Liver (tissue), 8 donors: ENCODE measurements at regions not wholly inside any gene's neighbourhood (a gene's known extent, or its start where the extent isn't known, plus 50 kb on each side); places are given as distances from the start of the nearest gene placed in this dataset.

Experiments
- DNase-seq: peaks from one replicate; pipeline ENCODE4 v3.0.0-alpha.2; 2017; ENCODE audit warnings: low spot score
- H3K27ac ChIP-seq, 2 donors: one replicate each; pipeline ENCODE4 v1.7.0; 2013; ENCODE audit warnings: inconsistent platforms in 2 of 2, low read length in 2 of 2, control low read depth in 1 of 2, low read depth in 1 of 2, mild to moderate bottlenecking in 1 of 2
- H3K27me3 ChIP-seq, 4 donors: one replicate each; pipeline versions ENCODE4 v1.6.1 to v1.7.0; 2013; ENCODE audit warnings: low read length in 3 of 4, inconsistent platforms in 1 of 4, mild to moderate bottlenecking in 1 of 4, moderate library complexity in 1 of 4; ENCODE audit not compliant: control insufficient read depth in 4 of 4, insufficient read depth in 4 of 4
- H3K36me3 ChIP-seq, 4 donors: one replicate each; pipeline versions ENCODE4 v1.6.1 to v1.7.0; 2013; ENCODE audit warnings: low read length in 3 of 4, mild to moderate bottlenecking in 3 of 4, low read depth in 1 of 4, moderate library complexity in 1 of 4; ENCODE audit not compliant: control insufficient read depth in 4 of 4, insufficient read depth in 3 of 4
- H3K4me1 ChIP-seq, 4 donors: one replicate each; pipeline versions ENCODE4 v1.6.1 to v1.7.0; 2013; ENCODE audit warnings: low read length in 3 of 4, mild to moderate bottlenecking in 3 of 4, moderate library complexity in 1 of 4; ENCODE audit not compliant: control insufficient read depth in 4 of 4, insufficient read depth in 4 of 4
- H3K4me3 ChIP-seq, 3 donors: one replicate each; pipeline versions ENCODE4 v1.6.1 to v1.7.0; 2013; ENCODE audit warnings: low read length in 3 of 3, control low read depth in 1 of 3, low read depth in 1 of 3, mild to moderate bottlenecking in 1 of 3
- H3K9ac ChIP-seq, 2 donors: one replicate each; pipeline ENCODE4 v1.7.0; 2013; ENCODE audit warnings: low read length in 2 of 2, mild to moderate bottlenecking in 2 of 2, moderate library complexity in 2 of 2, control low read depth in 1 of 2, low read depth in 1 of 2
- H3K9me3 ChIP-seq, 4 donors: one replicate each; pipeline versions ENCODE4 v1.6.1 to v1.7.0; 2013; ENCODE audit warnings: low read length in 3 of 4; ENCODE audit not compliant: control insufficient read depth in 4 of 4
- FOXA1 ChIP-seq: IDR thresholded peaks from 2 replicates; pipeline ENCODE4 v1.6.1; 2016; ENCODE audit warnings: antibody characterized with exemption
- FOXA2 ChIP-seq: IDR thresholded peaks from 2 replicates; pipeline ENCODE4 v1.6.1; 2016; ENCODE audit warnings: antibody characterized with exemption
- GABPA ChIP-seq, 2 donors: IDR thresholded peaks in 1 of 2; conservative IDR thresholded peaks in 1 of 2; 2 replicates each; pipeline ENCODE4 v1.6.1; 2016; ENCODE audit warnings: antibody characterized with exemption in 2 of 2, mild to moderate bottlenecking in 1 of 2, moderate library complexity in 1 of 2
- HNF4A ChIP-seq, 2 donors: conservative IDR thresholded peaks; 2 replicates each; pipeline ENCODE4 v1.6.1; 2016; ENCODE audit warnings: antibody characterized with exemption in 2 of 2, mild to moderate bottlenecking in 2 of 2
- HNF4G ChIP-seq: IDR thresholded peaks from 2 replicates; pipeline ENCODE4 v1.6.1; 2016; ENCODE audit warnings: antibody characterized with exemption
- JUND ChIP-seq, 2 donors: IDR thresholded peaks; 2 replicates each; pipeline ENCODE4 v1.6.1; 2016; ENCODE audit warnings: antibody characterized with exemption in 2 of 2
- MAX ChIP-seq: IDR thresholded peaks from 2 replicates; pipeline ENCODE4 v1.6.1; 2016; ENCODE audit warnings: antibody characterized with exemption
- NR2F2 ChIP-seq: IDR thresholded peaks from 2 replicates; pipeline ENCODE4 v1.6.1; 2016; ENCODE audit warnings: antibody characterized with exemption
- RAD21 ChIP-seq, 2 donors: IDR thresholded peaks; 2 replicates each; pipeline ENCODE4 v1.6.1; 2016; ENCODE audit warnings: antibody characterized with exemption in 2 of 2, mild to moderate bottlenecking in 2 of 2
- RXRA ChIP-seq, 2 donors: IDR thresholded peaks; 2 replicates each; pipeline ENCODE4 v1.6.1; 2017 to 2018; ENCODE audit warnings: antibody characterized with exemption in 2 of 2, mild to moderate bottlenecking in 1 of 2
- SP1 ChIP-seq: IDR thresholded peaks from 2 replicates; pipeline ENCODE4 v1.6.1; 2018; ENCODE audit warnings: antibody characterized with exemption, mild to moderate bottlenecking
- TAF1 ChIP-seq: conservative IDR thresholded peaks from 2 replicates; pipeline ENCODE4 v1.6.1; 2016; ENCODE audit warnings: antibody characterized with exemption, mild to moderate bottlenecking
- YY1 ChIP-seq: IDR thresholded peaks from 2 replicates; pipeline ENCODE4 v1.6.1; 2016; ENCODE audit warnings: antibody characterized with exemption, mild to moderate bottlenecking
- WGBS: extraction: QIAGEN DNeasy Blood & Tissue Kit; methylation state at CpG from one replicate; pipeline ENCODE4 v1.1.7; 2013; 5-methylcytosine and 5-hydroxymethylcytosine counted together
- TF ChIP-seq, protein P1 (sequence below): fragments of 150-350 bp; IDR thresholded peaks from 2 replicates; pipeline ENCODE4 v1.5.1; 2017; ENCODE audit warnings: improper control_type of control experiment, low read depth, low read length; ENCODE audit not compliant: missing input control
- TF ChIP-seq, protein P2 (sequence below): IDR thresholded peaks from 2 replicates; pipeline ENCODE4 v1.6.1; 2016; ENCODE audit warnings: antibody characterized with exemption
- TF ChIP-seq, protein P3 (sequence below): IDR thresholded peaks from 2 replicates; pipeline ENCODE4 v1.6.1; 2016; ENCODE audit warnings: antibody characterized with exemption, mild to moderate bottlenecking
- donor health status: healthy.
- donor health status: healthy.
- donor health status: healthy.
- donor health status: healthy.
- donor health status: healthy.

DNA sequence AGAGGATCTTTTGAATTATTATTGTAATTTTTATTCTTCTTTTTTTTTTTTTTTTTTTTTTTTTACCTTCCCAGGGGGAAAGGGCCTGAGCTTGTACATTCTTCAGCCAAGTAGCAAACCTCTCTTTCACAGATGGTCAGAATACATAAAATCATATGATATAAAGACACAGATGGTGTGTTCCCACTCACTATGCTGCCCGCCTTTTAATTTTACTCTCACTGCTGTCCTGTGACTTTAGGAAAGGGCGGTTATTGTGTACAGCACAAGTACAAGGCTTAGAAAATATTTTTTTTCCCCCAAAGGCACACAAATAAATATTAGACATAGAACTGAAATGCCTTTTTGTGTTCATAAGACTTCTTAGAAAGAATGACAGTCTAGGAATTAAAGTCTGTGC lies 213.6 kb downstream of the RPS24 start:
- Histone ChIP-seq H3K4me1 (no peaks in the 10 kb centered on the region), H3K4me3 (no peak overlapping the region), H3K36me3 (no peaks in the 10 kb centered on the region), H3K27ac (no peak overlapping the region), H3K27me3 (no peaks in the 10 kb centered on the region), H3K9me3 (no peaks in the 10 kb centered on the region), H3K9ac (no peak overlapping the region)
- WGBS, result 96% methylated on average over 2 of the region's 2 CpGs
- TF ChIP-seq HNF4G, result no peak
- no peak for TF ChIP-seq MAX
- TF ChIP-seq RXRA (IDR thresholded peaks at IDR 0.05), result no peak
- TF ChIP-seq GABPA (IDR thresholded peaks at IDR 0.05 in 1 of 2, conservative IDR thresholded peaks at IDR 0.05 in 1 of 2), result no peak
- no peak for TF ChIP-seq NR2F2
- TF ChIP-seq JUND (IDR thresholded peaks at IDR 0.05), result no peak
- TF ChIP-seq SP1, result no peak
- no peak for TF ChIP-seq YY1
- TF ChIP-seq, protein P1, sequence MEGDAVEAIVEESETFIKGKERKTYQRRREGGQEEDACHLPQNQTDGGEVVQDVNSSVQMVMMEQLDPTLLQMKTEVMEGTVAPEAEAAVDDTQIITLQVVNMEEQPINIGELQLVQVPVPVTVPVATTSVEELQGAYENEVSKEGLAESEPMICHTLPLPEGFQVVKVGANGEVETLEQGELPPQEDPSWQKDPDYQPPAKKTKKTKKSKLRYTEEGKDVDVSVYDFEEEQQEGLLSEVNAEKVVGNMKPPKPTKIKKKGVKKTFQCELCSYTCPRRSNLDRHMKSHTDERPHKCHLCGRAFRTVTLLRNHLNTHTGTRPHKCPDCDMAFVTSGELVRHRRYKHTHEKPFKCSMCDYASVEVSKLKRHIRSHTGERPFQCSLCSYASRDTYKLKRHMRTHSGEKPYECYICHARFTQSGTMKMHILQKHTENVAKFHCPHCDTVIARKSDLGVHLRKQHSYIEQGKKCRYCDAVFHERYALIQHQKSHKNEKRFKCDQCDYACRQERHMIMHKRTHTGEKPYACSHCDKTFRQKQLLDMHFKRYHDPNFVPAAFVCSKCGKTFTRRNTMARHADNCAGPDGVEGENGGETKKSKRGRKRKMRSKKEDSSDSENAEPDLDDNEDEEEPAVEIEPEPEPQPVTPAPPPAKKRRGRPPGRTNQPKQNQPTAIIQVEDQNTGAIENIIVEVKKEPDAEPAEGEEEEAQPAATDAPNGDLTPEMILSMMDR, result no peak
- TF ChIP-seq FOXA1, result no peak
- TF ChIP-seq, protein P2, sequence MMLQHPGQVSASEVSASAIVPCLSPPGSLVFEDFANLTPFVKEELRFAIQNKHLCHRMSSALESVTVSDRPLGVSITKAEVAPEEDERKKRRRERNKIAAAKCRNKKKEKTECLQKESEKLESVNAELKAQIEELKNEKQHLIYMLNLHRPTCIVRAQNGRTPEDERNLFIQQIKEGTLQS, result no peak
- TF ChIP-seq FOXA2, result no peak
- TF ChIP-seq, protein P3, sequence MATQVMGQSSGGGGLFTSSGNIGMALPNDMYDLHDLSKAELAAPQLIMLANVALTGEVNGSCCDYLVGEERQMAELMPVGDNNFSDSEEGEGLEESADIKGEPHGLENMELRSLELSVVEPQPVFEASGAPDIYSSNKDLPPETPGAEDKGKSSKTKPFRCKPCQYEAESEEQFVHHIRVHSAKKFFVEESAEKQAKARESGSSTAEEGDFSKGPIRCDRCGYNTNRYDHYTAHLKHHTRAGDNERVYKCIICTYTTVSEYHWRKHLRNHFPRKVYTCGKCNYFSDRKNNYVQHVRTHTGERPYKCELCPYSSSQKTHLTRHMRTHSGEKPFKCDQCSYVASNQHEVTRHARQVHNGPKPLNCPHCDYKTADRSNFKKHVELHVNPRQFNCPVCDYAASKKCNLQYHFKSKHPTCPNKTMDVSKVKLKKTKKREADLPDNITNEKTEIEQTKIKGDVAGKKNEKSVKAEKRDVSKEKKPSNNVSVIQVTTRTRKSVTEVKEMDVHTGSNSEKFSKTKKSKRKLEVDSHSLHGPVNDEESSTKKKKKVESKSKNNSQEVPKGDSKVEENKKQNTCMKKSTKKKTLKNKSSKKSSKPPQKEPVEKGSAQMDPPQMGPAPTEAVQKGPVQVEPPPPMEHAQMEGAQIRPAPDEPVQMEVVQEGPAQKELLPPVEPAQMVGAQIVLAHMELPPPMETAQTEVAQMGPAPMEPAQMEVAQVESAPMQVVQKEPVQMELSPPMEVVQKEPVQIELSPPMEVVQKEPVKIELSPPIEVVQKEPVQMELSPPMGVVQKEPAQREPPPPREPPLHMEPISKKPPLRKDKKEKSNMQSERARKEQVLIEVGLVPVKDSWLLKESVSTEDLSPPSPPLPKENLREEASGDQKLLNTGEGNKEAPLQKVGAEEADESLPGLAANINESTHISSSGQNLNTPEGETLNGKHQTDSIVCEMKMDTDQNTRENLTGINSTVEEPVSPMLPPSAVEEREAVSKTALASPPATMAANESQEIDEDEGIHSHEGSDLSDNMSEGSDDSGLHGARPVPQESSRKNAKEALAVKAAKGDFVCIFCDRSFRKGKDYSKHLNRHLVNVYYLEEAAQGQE, result no peak
- no peak for TF ChIP-seq RAD21 (IDR thresholded peaks at IDR 0.05)
- TF ChIP-seq TAF1, result no peak
- no peak for TF ChIP-seq HNF4A (conservative IDR thresholded peaks at IDR 0.05)
- no peak for DNase-seq

- Histone ChIP-seq H3K27ac (no peak overlapping the region), H3K36me3 (no peaks in the 10 kb centered on the region), H3K9ac (no peak overlapping the region), H3K4me3 (no peak overlapping the region), H3K4me1 (no peaks in the 10 kb centered on the region), H3K27me3 (no peaks in the 10 kb centered on the region), H3K9me3 (no peaks in the 10 kb centered on the region)
- no peak for DNase-seq
- WGBS, result 87% methylated on average over 1 of the region's 1 CpG
- TF ChIP-seq RAD21 (IDR thresholded peaks at IDR 0.05), result no peak
- TF ChIP-seq, protein P3, result no peak
- TF ChIP-seq, protein P1, result no peak
- TF ChIP-seq YY1, result no peak
- TF ChIP-seq GABPA (IDR thresholded peaks at IDR 0.05 in 1 of 2, conservative IDR thresholded peaks at IDR 0.05 in 1 of 2), result no peak
- no peak for TF ChIP-seq SP1
- TF ChIP-seq NR2F2, result no peak
- TF ChIP-seq HNF4G, result no peak
- TF ChIP-seq MAX, result no peak
- TF ChIP-seq TAF1, result no peak
- no peak for TF ChIP-seq JUND (IDR thresholded peaks at IDR 0.05)
- TF ChIP-seq, protein P2, result no peak
- no peak for TF ChIP-seq FOXA2
Measured at GRCh38 chr10:78247821-78248220, 214.2 kb downstream of the RPS24 start.
